ENCODE measurements at regions not wholly inside any gene's neighbourhood (a gene's known extent, or its start where the extent isn't known, plus 50 kb on each side); places are given as distances from the start of the nearest gene placed in this dataset.

GRCh38 chr14:28926122-28926521, 159.5 kb downstream of the FOXG1 start:
- TF ChIP-seq CTCF (IDR thresholded peaks at IDR 0.05; ENCODE audit: insufficient read depth, low read length) (no peak), POLR2AphosphoS5 (IDR thresholded peaks at IDR 0.05; ENCODE audit: low read depth) (no peak), REST (IDR thresholded peaks at IDR 0.05; ENCODE audit: insufficient replicate concordance, low read depth) (no peak), GABPA (IDR thresholded peaks at IDR 0.05; ENCODE audit: low read depth) (no peak)
